GM23248 (cell line): ENCODE measurements at regions not wholly inside any gene's neighbourhood (a gene's known extent, or its start where the extent isn't known, plus 50 kb on each side); places are given as distances from the start of the nearest gene placed in this dataset.

ENCODE experiments used
- DNase-seq: peaks from one replicate; pipeline ENCODE4 v3.0.0-alpha.2; 2015
- H2AFZ ChIP-seq: fragments of 200-600 bp; sonication (generic); 2 replicates; pipeline ENCODE4 v1.6.1; 2016; ENCODE audit warnings: antibody characterized with exemption
- H3F3A ChIP-seq: fragments of 200-600 bp; sonication (generic); 2 replicates; pipeline ENCODE4 v1.6.1; 2016; ENCODE audit warnings: mild to moderate bottlenecking, antibody characterized with exemption, mixed run types; ENCODE audit not compliant: insufficient read depth
- H3K27ac ChIP-seq: fragments of 200-600 bp; sonication (generic); 2 replicates; pipeline ENCODE4 v1.5.1; 2016; ENCODE audit warnings: mild to moderate bottlenecking
- H3K27me3 ChIP-seq: fragments of 200-600 bp; sonication (generic); replicated peaks from 2 replicates; pipeline ENCODE4 v1.6.1; 2016; ENCODE audit warnings: mild to moderate bottlenecking; ENCODE audit not compliant: insufficient read depth
- H3K36me3 ChIP-seq: fragments of 200-600 bp; sonication (generic); 2 replicates; pipeline ENCODE4 v1.6.1; 2016; ENCODE audit warnings: low read depth, mild to moderate bottlenecking
- H3K4me1 ChIP-seq: fragments of 200-600 bp; sonication (generic); 2 replicates; pipeline ENCODE4 v1.6.1; 2016; ENCODE audit warnings: mild to moderate bottlenecking; ENCODE audit not compliant: insufficient read depth
- H3K4me2 ChIP-seq: fragments of 200-600 bp; sonication (generic); one replicate; pipeline ENCODE4 v1.6.1; 2016; ENCODE audit warnings: mild to moderate bottlenecking; ENCODE audit not compliant: unreplicated experiment
- H3K4me3 ChIP-seq: fragments of 200-600 bp; sonication (generic); 2 replicates; pipeline ENCODE4 v1.5.1; 2016; ENCODE audit warnings: mild to moderate bottlenecking
- H3K79me2 ChIP-seq: fragments of 200-600 bp; sonication (generic); 2 replicates; pipeline ENCODE4 v1.6.1; 2016; ENCODE audit warnings: mild to moderate bottlenecking; ENCODE audit not compliant: insufficient read depth
- H3K9ac ChIP-seq: fragments of 200-600 bp; sonication (generic); 2 replicates; pipeline ENCODE4 v1.6.1; 2016; ENCODE audit warnings: mild to moderate bottlenecking
- H3K9me2 ChIP-seq: fragments of 200-600 bp; sonication (generic); 2 replicates; pipeline ENCODE4 v1.6.1; 2016; ENCODE audit warnings: mixed run types, mild to moderate bottlenecking, moderate library complexity; ENCODE audit not compliant: insufficient read depth
- H3K9me3 ChIP-seq: fragments of 200-600 bp; sonication (generic); one replicate; pipeline ENCODE4 v1.6.1; 2017; ENCODE audit warnings: low read depth
- H4K20me1 ChIP-seq: fragments of 200-600 bp; sonication (generic); 2 replicates; pipeline ENCODE4 v1.6.0; 2016; ENCODE audit not compliant: insufficient read depth
- EZH2 ChIP-seq: fragments of 200-600 bp; sonication (generic); IDR thresholded peaks from 2 replicates; pipeline ENCODE4 v1.6.1; 2018; ENCODE audit warnings: antibody characterized with exemption, mild to moderate bottlenecking; ENCODE audit not compliant: insufficient read depth, poor library complexity, severe bottlenecking
- EZH2phosphoT487 ChIP-seq: fragments of 200-600 bp; sonication (generic); IDR thresholded peaks from 2 replicates; pipeline ENCODE4 v1.6.1; 2018; ENCODE audit warnings: antibody characterized with exemption, moderate library complexity, mild to moderate bottlenecking, low read depth; ENCODE audit not compliant: insufficient read depth
- WGBS, 2 experiments: methylation state at CpG; one replicate each; pipeline ENCODE4 v1.1.6; 2015 to 2017; ENCODE audit warnings: low lambda C conversion rate in 2 of 2, low coverage in 1 of 2; ENCODE audit errors: missing lambda C conversion rate in 2 of 2; 5-methylcytosine and 5-hydroxymethylcytosine counted together
- in situ Hi-C: fragments of 300-500 bp; cut with MboI; formaldehyde crosslinking; loops from 2 replicates; pipeline ENCODE4 v1.15.0; 2020

- Histone ChIP-seq H3K27ac (no peak overlapping the region), H3K9me2 (no peaks in the 10 kb centered on the region), H3K79me2 (no peaks in the 10 kb centered on the region), H3K4me3 (no peak overlapping the region), H3K27me3 (no peaks in the 10 kb centered on the region), H3K9ac (no peak overlapping the region), H3K36me3 (no peaks in the 10 kb centered on the region), H3F3A (no peaks in the 10 kb centered on the region), H2AFZ (no peak overlapping the region), H3K4me1 (no peaks in the 10 kb centered on the region), H4K20me1 (no peaks in the 10 kb centered on the region), H3K4me2 (no peak overlapping the region), H3K9me3 (no peaks in the 10 kb centered on the region)
- 18 to 22% methylated on average over 2 of the region's 2 CpGs for WGBS, 2 experiments
- no peak for DNase-seq
- no peak for TF ChIP-seq EZH2
- no peak for TF ChIP-seq EZH2phosphoT487
- in situ Hi-C loops = no loop called here
Observed at GRCh38 chr12:33639975-33640374, 200.4 kb upstream of the SYT10 start.

GRCh38 chr12:33649992-33650391 lies 210.4 kb upstream of the SYT10 start:
- Histone ChIP-seq H3K4me3 (no peak overlapping the region), H3K27ac (no peak overlapping the region), H3K36me3 (no peaks in the 10 kb centered on the region), H3K9me2 (no peaks in the 10 kb centered on the region), H3K27me3 (no peaks in the 10 kb centered on the region), H3K9me3 (peaks cover 2% of the 10 kb centered on the region), H3K79me2 (no peaks in the 10 kb centered on the region), H3K9ac (no peak overlapping the region), H2AFZ (no peak overlapping the region), H3K4me1 (no peaks in the 10 kb centered on the region), H3K4me2 (no peak overlapping the region), H3F3A (no peaks in the 10 kb centered on the region), H4K20me1 (no peaks in the 10 kb centered on the region)
- DNase-seq = no peak
- in situ Hi-C loops = no loop called here
- TF ChIP-seq EZH2 (no peak), EZH2phosphoT487 (no peak)
- 17 to 21% methylated on average over 4 of the region's 4 CpGs for WGBS, 2 experiments

- Histone ChIP-seq H3K79me2 (no peaks in the 10 kb centered on the region), H3F3A (no peaks in the 10 kb centered on the region), H3K9me3 (no peaks in the 10 kb centered on the region), H3K4me1 (no peaks in the 10 kb centered on the region), H2AFZ (no peak overlapping the region), H3K4me2 (no peak overlapping the region), H3K9me2 (no peaks in the 10 kb centered on the region), H3K4me3 (no peak overlapping the region), H3K27ac (no peak overlapping the region), H4K20me1 (no peaks in the 10 kb centered on the region), H3K9ac (no peak overlapping the region), H3K27me3 (no peaks in the 10 kb centered on the region), H3K36me3 (no peaks in the 10 kb centered on the region)
- DNase-seq = no peak
- in situ Hi-C loops = no loop called here
- TF ChIP-seq EZH2phosphoT487 (no peak), EZH2 (no peak)
Observed at GRCh38 chr12:33650832-33651231, 211.2 kb upstream of the SYT10 start.

GRCh38 chr12:33653362-33653761 lies 213.7 kb upstream of the SYT10 start:
- WGBS, 2 experiments = 17 to 18% methylated on average over 3 of the region's 3 CpGs
- no peaks in the 10 kb centered on the region for H4K20me1 ChIP-seq

GRCh38 chr12:33654313-33654712 lies 214.7 kb upstream of the SYT10 start:
- no peaks in the 10 kb centered on the region for H3K36me3 ChIP-seq
- H3K4me3 ChIP-seq = no peak overlapping the region
- no peaks in the 10 kb centered on the region for H3K9me2 ChIP-seq
- H3K79me2 ChIP-seq = no peaks in the 10 kb centered on the region
- no peaks in the 10 kb centered on the region for H3K4me1 ChIP-seq
- TF ChIP-seq EZH2phosphoT487 (no peak), EZH2 (no peak)
- no peaks in the 10 kb centered on the region for H3K27me3 ChIP-seq
- no peak for DNase-seq
- in situ Hi-C loops = no loop called here
- no peak overlapping the region for H2AFZ ChIP-seq
- H3K27ac ChIP-seq = no peak overlapping the region
- no peaks in the 10 kb centered on the region for H3K9me3 ChIP-seq
- no peak overlapping the region for H3K9ac ChIP-seq
- H3F3A ChIP-seq = no peaks in the 10 kb centered on the region
- no peaks in the 10 kb centered on the region for H4K20me1 ChIP-seq
- WGBS, 2 experiments = 8 to 16% methylated on average over 1 of the region's 1 CpG
- H3K4me2 ChIP-seq = no peak overlapping the region

More at GRCh38 chr12:33653362-33653761, 213.7 kb upstream of the SYT10 start:
- no peaks in the 10 kb centered on the region for H3K9me3 ChIP-seq
- no peak overlapping the region for H3K9ac ChIP-seq
- no peaks in the 10 kb centered on the region for H3K79me2 ChIP-seq
- TF ChIP-seq EZH2 (no peak), EZH2phosphoT487 (no peak)
- no peak overlapping the region for H3K4me3 ChIP-seq
- H2AFZ ChIP-seq = no peak overlapping the region
- H3K27me3 ChIP-seq = no peaks in the 10 kb centered on the region
- no peaks in the 10 kb centered on the region for H3K9me2 ChIP-seq
- no peak for DNase-seq
- no peak overlapping the region for H3K27ac ChIP-seq
- no peaks in the 10 kb centered on the region for H3K36me3 ChIP-seq
- H3K4me1 ChIP-seq = no peaks in the 10 kb centered on the region
- no peak overlapping the region for H3K4me2 ChIP-seq
- no peaks in the 10 kb centered on the region for H3F3A ChIP-seq
- in situ Hi-C loops = no loop called here
